IMR-90 (cell line): ENCODE measurements at regions not wholly inside any gene's neighbourhood (a gene's known extent, or its start where the extent isn't known, plus 50 kb on each side); places are given as distances from the start of the nearest gene placed in this dataset.

Experiments used
- ATAC-seq: fragments of 200-7000 bp; cut with Tn5 transposase; 2 replicates; pipeline ENCODE4 v1.9.1; 2020; ENCODE audit warnings: low read depth, mild to moderate bottlenecking, moderate library complexity
- BruUV-seq: library from RNA; stranded (reverse); fragments of 400-500 nt; replicated peaks from 2 replicates; lab custom pipeline; 2021; lab: Mats Ljungman, UMichigan
- CTCF ChIA-PET: fragments of 300-600 bp; formaldehyde crosslinking; extraction: SDS; loops from one replicate; lab custom pipeline; 2021; ENCODE audit warnings: antibody characterized with exemption; lab: Yijun Ruan, JAX
- POLR2A ChIA-PET: fragments of 300-600 bp; sonication (Branson Sonifier 250); formaldehyde crosslinking; loops from one replicate; lab custom pipeline; 2022; ENCODE audit warnings: antibody characterized with exemption; ENCODE audit not compliant: unreplicated experiment; lab: Charles Lee
- DNase-seq: peaks from one replicate; pipeline ENCODE4 v3.0.0; 2013
- H2AFZ ChIP-seq: replicated peaks from 2 replicates; pipeline ENCODE3; 2013; ENCODE audit warnings: low read length, mild to moderate bottlenecking; ENCODE audit not compliant: poor library complexity
- H2AK5ac ChIP-seq: 2 replicates; pipeline ENCODE4 v1.6.1; 2013; ENCODE audit warnings: low read depth, low read length, inconsistent platforms
- H2AK9ac ChIP-seq: replicated peaks from 2 replicates; pipeline ENCODE3; 2013; ENCODE audit warnings: mild to moderate bottlenecking, low read depth, low read length, moderate library complexity; ENCODE audit not compliant: poor library complexity
- H2BK120ac ChIP-seq: 2 replicates; pipeline ENCODE4 v1.6.1; 2013; ENCODE audit warnings: low read depth, low read length, inconsistent platforms
- H2BK15ac ChIP-seq: 3 replicates; pipeline ENCODE4 v1.6.1; 2013; ENCODE audit warnings: low read depth, low read length, inconsistent platforms
- H2BK20ac ChIP-seq: 2 replicates; pipeline ENCODE4 v1.6.1; 2013; ENCODE audit warnings: low read depth, mild to moderate bottlenecking, inconsistent platforms, low read length, moderate library complexity
- H2BK5ac ChIP-seq: 2 replicates; pipeline ENCODE4 v1.6.1; 2013; ENCODE audit warnings: mild to moderate bottlenecking, low read depth, low read length, inconsistent platforms; ENCODE audit not compliant: poor library complexity, severe bottlenecking
- H3K14ac ChIP-seq: replicated peaks from 2 replicates; pipeline ENCODE4 v1.6.1; 2013; ENCODE audit warnings: low read depth, low read length, inconsistent platforms
- H3K18ac ChIP-seq: 2 replicates; pipeline ENCODE4 v1.6.1; 2013; ENCODE audit warnings: low read depth, low read length, control low read depth
- H3K23ac ChIP-seq: 2 replicates; pipeline ENCODE4 v1.6.1; 2013; ENCODE audit warnings: low read depth, low read length, inconsistent platforms
- H3K27ac ChIP-seq: 2 replicates; pipeline ENCODE4 v1.5.1; 2013; ENCODE audit warnings: mild to moderate bottlenecking, control low read depth, low read length; ENCODE audit not compliant: insufficient read depth
- H3K27me3 ChIP-seq: 2 replicates; pipeline ENCODE4 v1.6.1; 2013; ENCODE audit warnings: low read length; ENCODE audit not compliant: control insufficient read depth, insufficient read depth
- H3K36me3 ChIP-seq: 2 replicates; pipeline ENCODE4 v1.6.1; 2013; ENCODE audit warnings: low read length, mixed read lengths; ENCODE audit not compliant: control insufficient read depth, insufficient read depth
- H3K4ac ChIP-seq: 2 replicates; pipeline ENCODE4 v1.6.1; 2013; ENCODE audit warnings: low read depth, low read length, inconsistent platforms
- H3K4me1 ChIP-seq: 2 replicates; pipeline ENCODE4 v1.6.1; 2013; ENCODE audit warnings: low read length, mixed read lengths; ENCODE audit not compliant: control insufficient read depth, insufficient read depth
- H3K4me2 ChIP-seq: 2 replicates; pipeline ENCODE4 v1.6.1; 2013; ENCODE audit warnings: low read depth, mild to moderate bottlenecking, control low read depth, low read length, moderate library complexity
- H3K4me3 ChIP-seq: 2 replicates; pipeline ENCODE4 v1.5.1; 2013; ENCODE audit warnings: low read depth, mild to moderate bottlenecking, control low read depth, low read length, moderate library complexity; ENCODE audit not compliant: insufficient read depth
- H3K56ac ChIP-seq: 2 replicates; pipeline ENCODE4 v1.6.1; 2013; ENCODE audit warnings: low read length, inconsistent platforms; ENCODE audit not compliant: insufficient read depth; ENCODE audit errors: extremely low read depth
- H3K79me1 ChIP-seq, 2 experiments: 2 replicates each; pipeline ENCODE4 v1.6.1; 2013; ENCODE audit warnings: low read length in 2 of 2, inconsistent platforms in 1 of 2, low read depth in 1 of 2
- H3K9ac ChIP-seq: 2 replicates; pipeline ENCODE4 v1.6.1; 2013; ENCODE audit warnings: low read depth, low read length, control low read depth
- H3K9me1 ChIP-seq: 2 replicates; pipeline ENCODE4 v1.6.1; 2013; ENCODE audit warnings: low read length, inconsistent platforms; ENCODE audit not compliant: insufficient read depth
- H3K9me3 ChIP-seq: 2 replicates; pipeline ENCODE4 v1.6.1; 2013; ENCODE audit warnings: low read length; ENCODE audit not compliant: control insufficient read depth, insufficient read depth
- H4K20me1 ChIP-seq: 2 replicates; pipeline ENCODE4 v1.6.1; 2013; ENCODE audit warnings: low read length, inconsistent platforms; ENCODE audit not compliant: insufficient read depth
- H4K5ac ChIP-seq: 2 replicates; pipeline ENCODE4 v1.6.1; 2013; ENCODE audit warnings: mild to moderate bottlenecking, low read depth, low read length, control low read depth
- H4K8ac ChIP-seq, 2 experiments: 2 replicates each; pipeline ENCODE4 v1.6.1; 2013; ENCODE audit warnings: low read depth in 2 of 2, low read length in 2 of 2, control low read depth in 1 of 2, inconsistent platforms in 1 of 2
- H4K91ac ChIP-seq: 2 replicates; pipeline ENCODE4 v1.6.1; 2013; ENCODE audit warnings: low read depth, low read length, inconsistent platforms; ENCODE audit not compliant: insufficient read depth
- BHLHE40 ChIP-seq: fragments of 150-350 bp; IDR thresholded peaks from 2 replicates; pipeline ENCODE4 v1.6.1; 2016; ENCODE audit warnings: mild to moderate bottlenecking, low read depth, low read length
- CEBPB ChIP-seq: IDR thresholded peaks from 2 replicates; pipeline ENCODE4 v1.6.1; 2012; ENCODE audit warnings: low read depth, low read length, improper control_type of control experiment
- CTCF ChIP-seq: conservative IDR thresholded peaks from 2 replicates; pipeline ENCODE4 v1.5.1; 2012; ENCODE audit warnings: mild to moderate bottlenecking, low read depth, low read length, improper control_type of control experiment
- ELK1 ChIP-seq: fragments of 150-350 bp; IDR thresholded peaks from 2 replicates; pipeline ENCODE4 v1.6.1; 2016; ENCODE audit warnings: low read depth, mild to moderate bottlenecking, low read length, moderate library complexity, borderline replicate concordance
- FOS ChIP-seq: fragments of 150-350 bp; IDR thresholded peaks from 2 replicates; pipeline ENCODE4 v1.6.1; 2016; ENCODE audit warnings: low read depth, low read length
- MAFK ChIP-seq: IDR thresholded peaks from 2 replicates; pipeline ENCODE4 v1.6.1; 2012; ENCODE audit warnings: low read depth, low read length, improper control_type of control experiment
- MXI1 ChIP-seq: IDR thresholded peaks from 2 replicates; pipeline ENCODE4 v1.6.1; 2012; ENCODE audit warnings: low read depth, mild to moderate bottlenecking, low read length, moderate library complexity, borderline replicate concordance
- NFE2L2 ChIP-seq: fragments of 150-350 bp; IDR thresholded peaks from 2 replicates; pipeline ENCODE4 v1.6.1; 2016; ENCODE audit warnings: low read depth, mild to moderate bottlenecking, low read length
- POLR2A ChIP-seq: IDR thresholded peaks from 2 replicates; pipeline ENCODE4 v1.6.1; 2012; ENCODE audit warnings: mild to moderate bottlenecking, low read depth, low read length
- RAD21 ChIP-seq: IDR thresholded peaks from 2 replicates; pipeline ENCODE4 v1.6.1; 2012; ENCODE audit warnings: low read length, improper control_type of control experiment
- RCOR1 ChIP-seq: IDR thresholded peaks from 2 replicates; pipeline ENCODE4 v1.6.1; 2012; ENCODE audit warnings: mild to moderate bottlenecking, low read length, improper control_type of control experiment; ENCODE audit not compliant: insufficient replicate concordance
- WGBS, 2 experiments: methylation state at CpG; one replicate each; pipeline versions ENCODE4 v1.1.5 to v1.1.7; 2013; ENCODE audit warnings: missing lambda C conversion rate in 2 of 2; ENCODE audit not compliant: insufficient read length in 1 of 2; ENCODE audit errors: extremely low coverage in 2 of 2; 5-methylcytosine and 5-hydroxymethylcytosine counted together
- dilution Hi-C: fragments of 300-500 bp; cut with HindIII; formaldehyde crosslinking; loops from one replicate; pipeline ENCODE4 v1.14.3; 2018; ENCODE audit warnings: low sequenced_read_pairs; ENCODE audit not compliant: unreplicated experiment
- in situ Hi-C: fragments of 300-500 bp; cut with MboI; formaldehyde crosslinking; loops from 3 replicates; pipeline ENCODE4 v1.14.3; 2019; ENCODE audit warnings: low sequenced_read_pairs, inconsistent platforms, mixed read lengths
- intact Hi-C: fragments of 100-400 bp; cut with micrococcal nuclease; formaldehyde crosslinking; loops from 2 replicates; pipeline ENCODE4 v1.10.0; 2022

GRCh38 chr5:33343676-33344327, 97.0 kb upstream of the TARS1 start:
- H2AFZ ChIP-seq, result no peak overlapping the region
- H3K79me1 ChIP-seq, result no peaks in the 10 kb centered on the region
- H2BK20ac ChIP-seq, result peak overlapping the region; percentile 96; the same call in 1 of the 2 replicates
- dilution Hi-C loops, result no loop called here
- no peak overlapping the region for H3K23ac ChIP-seq
- intact Hi-C loops, result loop anchor here (1.0 kb wide), 1 partner anchor 23 kb away; no protein-coding TSS in a partner anchor
- peak overlapping the region; percentile 48; the same call in 1 of the 2 replicates for H3K4ac ChIP-seq
- no peak for TF ChIP-seq BHLHE40
- TF ChIP-seq MAFK, result no peak
- no peak for TF ChIP-seq RAD21
- TF ChIP-seq RCOR1, result no peak
- peak; percentile 47; the same call in 1 of the 2 replicates for TF ChIP-seq CEBPB
- peak; percentile 39; the same call in 1 of the 2 replicates for TF ChIP-seq FOS
- TF ChIP-seq NFE2L2, result no peak
- TF ChIP-seq MXI1, result no peak
- TF ChIP-seq POLR2A, result no peak
- TF ChIP-seq CTCF, result no peak
- TF ChIP-seq ELK1, result no peak
- H3K14ac ChIP-seq, result no peak overlapping the region
- peak overlapping the region in 1 of 2 experiments; percentile 35; a peak in 1 of 4 replicates for H4K8ac ChIP-seq
- no peaks in the 10 kb centered on the region; the same call in 1 of the 2 replicates for H3K4me1 ChIP-seq
- H4K20me1 ChIP-seq, result no peaks in the 10 kb centered on the region
- DNase-seq (peak; percentile 88), ATAC-seq (peak; percentile 98)
- no peak overlapping the region for H2AK9ac ChIP-seq
- no peaks in the 10 kb centered on the region for H3K9me3 ChIP-seq
- H3K18ac ChIP-seq, result peak overlapping the region; percentile 98; the same call in 1 of the 2 replicates
- H3K4me3 ChIP-seq, result no peak overlapping the region
- H3K27ac ChIP-seq, result peak overlapping the region; percentile 11; the same call in 1 of the 2 replicates
- no peak overlapping the region for H2AK5ac ChIP-seq
- H3K4me2 ChIP-seq, result peak overlapping the region; percentile 76; the same call in 1 of the 2 replicates
- BruUV-seq, result no TSS peak
- peak overlapping the region; percentile 90 for H2BK120ac ChIP-seq
- POLR2A ChIA-PET, result no interaction called here
- 0 out of 2 replicates have a peak overlapping the region, but pooled peaks have one; percentile 46 for H4K91ac ChIP-seq
- no peaks in the 10 kb centered on the region for H3K9me1 ChIP-seq
- H3K36me3 ChIP-seq, result no peaks in the 10 kb centered on the region
- no CpG with 5 or more reads among the region's 3 CpGs for WGBS, 2 experiments
- CTCF ChIA-PET, result no interaction called here
- H4K5ac ChIP-seq, result peak overlapping the region; percentile 88; the same call in 1 of the 2 replicates
- no peak overlapping the region for H3K9ac ChIP-seq
- no peak overlapping the region for H3K56ac ChIP-seq
- peak overlapping the region; percentile 95 for H2BK5ac ChIP-seq
- in situ Hi-C loops, result no loop called here
- 0 out of 3 replicates have a peak overlapping the region, but pooled peaks have one; percentile 9 for H2BK15ac ChIP-seq
- H3K27me3 ChIP-seq, result no peaks in the 10 kb centered on the region
